Panc1 (cell line): ENCODE measurements at regions not wholly inside any gene's neighbourhood (a gene's known extent, or its start where the extent isn't known, plus 50 kb on each side); places are given as distances from the start of the nearest gene placed in this dataset.

Experiments
- CTCF ChIP-seq: fragments of 450-650 bp; IDR thresholded peaks from 2 replicates; pipeline ENCODE4 v1.5.1; 2017; ENCODE audit warnings: mild to moderate bottlenecking
- POLR2AphosphoS5 ChIP-seq: IDR thresholded peaks from 2 replicates; pipeline ENCODE4 v1.6.1; 2012; ENCODE audit warnings: mild to moderate bottlenecking, low read depth, low read length, moderate library complexity
- REST ChIP-seq, 2 experiments: IDR thresholded peaks; 2 replicates each; pipeline ENCODE4 v1.6.1; 2011 to 2012; ENCODE audit warnings: low read depth in 2 of 2, control low read depth in 1 of 2, low read length in 1 of 2, mild to moderate bottlenecking in 1 of 2, moderate library complexity in 1 of 2; ENCODE audit not compliant: insufficient read depth in 1 of 2
- SIN3A ChIP-seq: IDR thresholded peaks from 2 replicates; pipeline ENCODE4 v1.6.1; 2012; ENCODE audit warnings: low read depth, mild to moderate bottlenecking, low read length, moderate library complexity, borderline replicate concordance; ENCODE audit not compliant: insufficient read depth

GRCh38 chr16:20221208-20221607, 106.1 kb downstream of the GP2 start:
- TF ChIP-seq CTCF (no peak), POLR2AphosphoS5 (no peak), REST (IDR thresholded peaks at IDR 0.05; ENCODE audit: insufficient read depth in 1 of 2, low read depth in 2 of 2, low read length in 1 of 2) (no peak), SIN3A (no peak)
